ENCODE measurements at regions not wholly inside any gene's neighbourhood (a gene's known extent, or its start where the extent isn't known, plus 50 kb on each side); places are given as distances from the start of the nearest gene placed in this dataset.
"Not testable (repeated sequence)": the region's sequence is repeated elsewhere in the genome, so short reads cannot be mapped to it uniquely, and the experiment has no call there.

DNA sequence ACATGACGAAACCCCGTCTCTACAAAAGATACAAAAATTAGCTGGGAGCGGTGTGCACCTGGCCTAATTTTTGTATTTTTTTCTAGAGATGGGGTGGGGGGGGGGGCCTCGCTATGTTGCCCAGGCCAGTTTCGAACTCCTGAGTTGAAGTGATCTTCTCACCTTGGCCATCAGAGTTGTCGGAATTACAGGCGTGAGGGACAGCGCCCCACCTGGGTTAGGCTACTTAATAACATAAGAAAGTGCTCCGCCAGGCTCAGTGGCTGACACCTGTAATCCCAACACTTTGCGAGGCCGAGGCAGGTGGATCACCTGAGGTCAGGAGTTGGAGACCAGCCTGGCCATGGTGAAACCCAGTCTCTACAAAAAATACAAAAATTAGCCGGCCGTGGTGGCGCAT, 92.9 kb upstream of the METTL14 start:
- not testable (repeated sequence) for TF ChIP-seq CTCF (IDR thresholded peaks at IDR 0.05; ENCODE audit: low read length); EZH2 (optimal IDR thresholded peaks at IDR 0.05; ENCODE audit: low read depth, low read length); EZH2phosphoT487 (IDR thresholded peaks at IDR 0.05; ENCODE audit: low read length)
